ENCODE measurements at regions not wholly inside any gene's neighbourhood (a gene's known extent, or its start where the extent isn't known, plus 50 kb on each side); places are given as distances from the start of the nearest gene placed in this dataset.

GRCh38 chr11:15854245-15854644, 502.1 kb downstream of the SOX6 start:
- TF ChIP-seq, protein P1, sequence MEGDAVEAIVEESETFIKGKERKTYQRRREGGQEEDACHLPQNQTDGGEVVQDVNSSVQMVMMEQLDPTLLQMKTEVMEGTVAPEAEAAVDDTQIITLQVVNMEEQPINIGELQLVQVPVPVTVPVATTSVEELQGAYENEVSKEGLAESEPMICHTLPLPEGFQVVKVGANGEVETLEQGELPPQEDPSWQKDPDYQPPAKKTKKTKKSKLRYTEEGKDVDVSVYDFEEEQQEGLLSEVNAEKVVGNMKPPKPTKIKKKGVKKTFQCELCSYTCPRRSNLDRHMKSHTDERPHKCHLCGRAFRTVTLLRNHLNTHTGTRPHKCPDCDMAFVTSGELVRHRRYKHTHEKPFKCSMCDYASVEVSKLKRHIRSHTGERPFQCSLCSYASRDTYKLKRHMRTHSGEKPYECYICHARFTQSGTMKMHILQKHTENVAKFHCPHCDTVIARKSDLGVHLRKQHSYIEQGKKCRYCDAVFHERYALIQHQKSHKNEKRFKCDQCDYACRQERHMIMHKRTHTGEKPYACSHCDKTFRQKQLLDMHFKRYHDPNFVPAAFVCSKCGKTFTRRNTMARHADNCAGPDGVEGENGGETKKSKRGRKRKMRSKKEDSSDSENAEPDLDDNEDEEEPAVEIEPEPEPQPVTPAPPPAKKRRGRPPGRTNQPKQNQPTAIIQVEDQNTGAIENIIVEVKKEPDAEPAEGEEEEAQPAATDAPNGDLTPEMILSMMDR (CRISPR knock-in tag; IDR thresholded peaks at IDR 0.05) = no peak
- no peak for TF ChIP-seq MYNN (CRISPR knock-in tag; IDR thresholded peaks at IDR 0.05; ENCODE audit: low read depth)
- no peak for TF ChIP-seq KDM1A (CRISPR knock-in tag; IDR thresholded peaks at IDR 0.05)
- TF ChIP-seq, protein P2, sequence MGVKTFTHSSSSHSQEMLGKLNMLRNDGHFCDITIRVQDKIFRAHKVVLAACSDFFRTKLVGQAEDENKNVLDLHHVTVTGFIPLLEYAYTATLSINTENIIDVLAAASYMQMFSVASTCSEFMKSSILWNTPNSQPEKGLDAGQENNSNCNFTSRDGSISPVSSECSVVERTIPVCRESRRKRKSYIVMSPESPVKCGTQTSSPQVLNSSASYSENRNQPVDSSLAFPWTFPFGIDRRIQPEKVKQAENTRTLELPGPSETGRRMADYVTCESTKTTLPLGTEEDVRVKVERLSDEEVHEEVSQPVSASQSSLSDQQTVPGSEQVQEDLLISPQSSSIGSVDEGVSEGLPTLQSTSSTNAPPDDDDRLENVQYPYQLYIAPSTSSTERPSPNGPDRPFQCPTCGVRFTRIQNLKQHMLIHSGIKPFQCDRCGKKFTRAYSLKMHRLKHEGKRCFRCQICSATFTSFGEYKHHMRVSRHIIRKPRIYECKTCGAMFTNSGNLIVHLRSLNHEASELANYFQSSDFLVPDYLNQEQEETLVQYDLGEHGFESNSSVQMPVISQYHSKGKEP (CRISPR knock-in tag; IDR thresholded peaks at IDR 0.05) = no peak
- TF ChIP-seq YY1 (IDR thresholded peaks at IDR 0.05; ENCODE audit: insufficient read depth, insufficient replicate concordance, low read depth, low read length) = no peak
- TF ChIP-seq ZBTB21 (CRISPR knock-in tag; IDR thresholded peaks at IDR 0.05) = no peak
- TF ChIP-seq ZNF563 (CRISPR knock-in tag; IDR thresholded peaks at IDR 0.05) = no peak
